SK-N-SH treated with all-trans-retinoic acid at 6 μM for 48 hours (cell line): ENCODE measurements at regions not wholly inside any gene's neighbourhood (a gene's known extent, or its start where the extent isn't known, plus 50 kb on each side); places are given as distances from the start of the nearest gene placed in this dataset.

Source experiments
- ATAC-seq: fragments of 200-7000 bp; cut with Tn5 transposase; 3 replicates; pipeline ENCODE4 v1.9.1; 2020; ENCODE audit warnings: mild to moderate bottlenecking, moderate library complexity
- CREB5 ChIP-seq: fragments of 250-450 bp; sonication (Bioruptor Pico); IDR thresholded peaks from 2 replicates; pipeline ENCODE4 v1.5.1; 2020; ENCODE audit warnings: low read depth, mild to moderate bottlenecking, moderate library complexity
- CSDC2 ChIP-seq: fragments of 250-450 bp; sonication (Bioruptor Pico); IDR thresholded peaks from 2 replicates; pipeline ENCODE4 v1.5.0; 2020; ENCODE audit warnings: mild to moderate bottlenecking, moderate library complexity
- GLIS3 ChIP-seq: fragments of 250-450 bp; sonication (Bioruptor Pico); IDR thresholded peaks from 2 replicates; pipeline ENCODE4 v1.5.0; 2020; ENCODE audit warnings: mild to moderate bottlenecking, moderate library complexity
- ISL1 ChIP-seq: fragments of 250-450 bp; sonication (Bioruptor Pico); IDR thresholded peaks from 2 replicates; pipeline ENCODE4 v2.1.2; 2022; ENCODE audit warnings: mild to moderate bottlenecking, moderate library complexity
- OSR1 ChIP-seq: fragments of 250-450 bp; sonication (Bioruptor Pico); IDR thresholded peaks from 2 replicates; pipeline ENCODE4 v1.8.0; 2022; ENCODE audit warnings: moderate library complexity, mild to moderate bottlenecking, inconsistent platforms
- PATZ1 ChIP-seq: fragments of 250-450 bp; sonication (Bioruptor Pico); IDR thresholded peaks from 2 replicates; pipeline ENCODE4 v1.8.0; 2020; ENCODE audit warnings: mild to moderate bottlenecking, moderate library complexity, borderline replicate concordance
- PPARA ChIP-seq: fragments of 250-450 bp; sonication (Bioruptor Pico); IDR thresholded peaks from 2 replicates; pipeline ENCODE4 v1.5.0; 2020; ENCODE audit warnings: mild to moderate bottlenecking, borderline replicate concordance
- SNAI2 ChIP-seq: fragments of 250-450 bp; sonication (Bioruptor Pico); IDR thresholded peaks from 2 replicates; pipeline ENCODE4 v1.5.0; 2020; ENCODE audit warnings: mild to moderate bottlenecking, moderate library complexity
- TOX ChIP-seq: fragments of 250-450 bp; sonication (Bioruptor Pico); IDR thresholded peaks from 2 replicates; pipeline ENCODE4 v1.8.0; 2021; ENCODE audit warnings: mild to moderate bottlenecking, moderate library complexity, borderline replicate concordance
- ZC3H10 ChIP-seq: fragments of 250-450 bp; sonication (Bioruptor Pico); IDR thresholded peaks from 2 replicates; pipeline ENCODE4 v1.5.1; 2021; ENCODE audit warnings: mild to moderate bottlenecking, moderate library complexity
- ZFP3 ChIP-seq: fragments of 250-450 bp; sonication (Bioruptor Pico); IDR thresholded peaks from 2 replicates; pipeline ENCODE4 v1.5.0; 2020; ENCODE audit warnings: mild to moderate bottlenecking, moderate library complexity
- ZFP30 ChIP-seq: fragments of 450-650 bp; formaldehyde crosslinking; IDR thresholded peaks from 2 replicates; pipeline ENCODE4 v1.5.0; 2022; ENCODE audit warnings: mild to moderate bottlenecking, moderate library complexity
- ZNF565 ChIP-seq: fragments of 450-650 bp; formaldehyde crosslinking; conservative IDR thresholded peaks from 2 replicates; pipeline ENCODE4 v1.5.0; 2020; ENCODE audit warnings: low read depth, mild to moderate bottlenecking, moderate library complexity
- ZNF70 ChIP-seq: fragments of 450-650 bp; formaldehyde crosslinking; IDR thresholded peaks from 2 replicates; pipeline ENCODE4 v1.5.0; 2020; ENCODE audit warnings: mild to moderate bottlenecking, moderate library complexity
- ZNF8 ChIP-seq: fragments of 450-650 bp; formaldehyde crosslinking; IDR thresholded peaks from 2 replicates; pipeline ENCODE4 v1.5.0; 2020; ENCODE audit warnings: mild to moderate bottlenecking, moderate library complexity
- TF ChIP-seq, protein P1 (sequence below): fragments of 250-450 bp; sonication (Bioruptor Pico); IDR thresholded peaks from 2 replicates; pipeline ENCODE4 v1.8.0; 2021; ENCODE audit warnings: low read depth, mild to moderate bottlenecking, moderate library complexity, borderline replicate concordance
- TF ChIP-seq, protein P2 (sequence below): fragments of 250-450 bp; sonication (Bioruptor Pico); IDR thresholded peaks from 2 replicates; pipeline ENCODE4 v1.5.0; 2020; ENCODE audit warnings: mild to moderate bottlenecking, moderate library complexity

DNA sequence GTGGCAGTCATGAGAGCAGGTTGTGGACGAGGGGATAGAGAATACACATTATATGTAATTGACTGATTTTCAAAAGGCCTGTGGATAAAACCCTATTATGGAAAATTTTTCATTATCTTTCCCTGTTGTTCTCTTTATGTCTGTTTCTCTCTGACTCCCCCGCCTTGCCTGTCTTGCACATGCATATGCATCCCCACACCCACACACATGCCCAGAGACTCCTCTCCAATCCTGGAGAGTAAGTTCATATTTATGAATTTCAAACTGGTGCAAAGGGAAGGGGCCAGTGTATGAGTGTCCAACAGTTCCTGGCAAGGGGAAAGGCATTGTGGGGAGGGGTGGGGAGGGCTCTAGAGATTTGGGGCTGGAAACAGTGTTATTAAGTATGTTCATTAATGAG is 60.8 kb upstream of the ARHGAP36 start:
- TF ChIP-seq ISL1 (CRISPR knock-in tag) (no peak), ZNF565 (CRISPR knock-in tag) (no peak), PATZ1 (CRISPR knock-in tag) (no peak), ZC3H10 (CRISPR knock-in tag) (no peak), ZNF70 (CRISPR knock-in tag) (no peak), ZNF8 (CRISPR knock-in tag) (no peak), SNAI2 (CRISPR knock-in tag) (no peak), CREB5 (CRISPR knock-in tag) (no peak), ZFP3 (CRISPR knock-in tag) (no peak), ZFP30 (CRISPR knock-in tag) (no peak), CSDC2 (no peak), GLIS3 (CRISPR knock-in tag) (no peak), TOX (CRISPR knock-in tag) (no peak), PPARA (no peak), OSR1 (no peak)
- TF ChIP-seq, protein P1, sequence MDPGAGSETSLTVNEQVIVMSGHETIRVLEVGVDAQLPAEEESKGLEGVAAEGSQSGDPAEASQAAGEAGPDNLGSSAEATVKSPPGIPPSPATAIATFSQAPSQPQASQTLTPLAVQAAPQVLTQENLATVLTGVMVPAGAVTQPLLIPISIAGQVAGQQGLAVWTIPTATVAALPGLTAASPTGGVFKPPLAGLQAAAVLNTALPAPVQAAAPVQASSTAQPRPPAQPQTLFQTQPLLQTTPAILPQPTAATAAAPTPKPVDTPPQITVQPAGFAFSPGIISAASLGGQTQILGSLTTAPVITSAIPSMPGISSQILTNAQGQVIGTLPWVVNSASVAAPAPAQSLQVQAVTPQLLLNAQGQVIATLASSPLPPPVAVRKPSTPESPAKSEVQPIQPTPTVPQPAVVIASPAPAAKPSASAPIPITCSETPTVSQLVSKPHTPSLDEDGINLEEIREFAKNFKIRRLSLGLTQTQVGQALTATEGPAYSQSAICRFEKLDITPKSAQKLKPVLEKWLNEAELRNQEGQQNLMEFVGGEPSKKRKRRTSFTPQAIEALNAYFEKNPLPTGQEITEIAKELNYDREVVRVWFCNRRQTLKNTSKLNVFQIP (CRISPR knock-in tag), result no peak
- TF ChIP-seq, protein P2, sequence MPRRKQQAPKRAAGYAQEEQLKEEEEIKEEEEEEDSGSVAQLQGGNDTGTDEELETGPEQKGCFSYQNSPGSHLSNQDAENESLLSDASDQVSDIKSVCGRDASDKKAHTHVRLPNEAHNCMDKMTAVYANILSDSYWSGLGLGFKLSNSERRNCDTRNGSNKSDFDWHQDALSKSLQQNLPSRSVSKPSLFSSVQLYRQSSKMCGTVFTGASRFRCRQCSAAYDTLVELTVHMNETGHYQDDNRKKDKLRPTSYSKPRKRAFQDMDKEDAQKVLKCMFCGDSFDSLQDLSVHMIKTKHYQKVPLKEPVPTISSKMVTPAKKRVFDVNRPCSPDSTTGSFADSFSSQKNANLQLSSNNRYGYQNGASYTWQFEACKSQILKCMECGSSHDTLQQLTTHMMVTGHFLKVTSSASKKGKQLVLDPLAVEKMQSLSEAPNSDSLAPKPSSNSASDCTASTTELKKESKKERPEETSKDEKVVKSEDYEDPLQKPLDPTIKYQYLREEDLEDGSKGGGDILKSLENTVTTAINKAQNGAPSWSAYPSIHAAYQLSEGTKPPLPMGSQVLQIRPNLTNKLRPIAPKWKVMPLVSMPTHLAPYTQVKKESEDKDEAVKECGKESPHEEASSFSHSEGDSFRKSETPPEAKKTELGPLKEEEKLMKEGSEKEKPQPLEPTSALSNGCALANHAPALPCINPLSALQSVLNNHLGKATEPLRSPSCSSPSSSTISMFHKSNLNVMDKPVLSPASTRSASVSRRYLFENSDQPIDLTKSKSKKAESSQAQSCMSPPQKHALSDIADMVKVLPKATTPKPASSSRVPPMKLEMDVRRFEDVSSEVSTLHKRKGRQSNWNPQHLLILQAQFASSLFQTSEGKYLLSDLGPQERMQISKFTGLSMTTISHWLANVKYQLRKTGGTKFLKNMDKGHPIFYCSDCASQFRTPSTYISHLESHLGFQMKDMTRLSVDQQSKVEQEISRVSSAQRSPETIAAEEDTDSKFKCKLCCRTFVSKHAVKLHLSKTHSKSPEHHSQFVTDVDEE (CRISPR knock-in tag), result no peak
- no peak for ATAC-seq

DNA sequence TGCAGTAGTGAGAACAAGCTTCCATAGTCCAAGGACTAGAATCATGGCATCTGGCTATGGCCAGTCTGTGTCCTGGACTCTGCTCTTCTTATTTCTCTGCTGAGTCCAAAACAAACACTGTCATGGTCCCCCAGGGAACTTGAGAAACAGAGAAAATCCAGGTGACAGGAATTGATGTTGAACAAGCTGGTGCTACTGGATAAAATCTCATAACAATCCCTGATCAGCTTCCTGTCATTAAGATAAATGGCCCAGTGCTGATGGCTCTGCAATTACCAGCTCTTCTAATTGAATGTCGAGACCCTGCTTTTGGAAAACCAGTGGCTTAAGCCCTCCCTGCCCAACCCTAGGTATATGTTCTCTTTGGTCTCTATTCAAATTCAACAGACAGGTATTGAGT is 58.8 kb upstream of the ARHGAP36 start:
- no peak for ATAC-seq
- TF ChIP-seq SNAI2 (CRISPR knock-in tag) (no peak), PATZ1 (CRISPR knock-in tag) (no peak)
